Skin of body (tissue), 1 donor: ENCODE measurements at regions not wholly inside any gene's neighbourhood (a gene's known extent, or its start where the extent isn't known, plus 50 kb on each side); places are given as distances from the start of the nearest gene placed in this dataset.
A peak's percentile ranks its signal among the peaks of the same experiment; 100 is the strongest.
"Not testable (repeated sequence)": the region's sequence is repeated elsewhere in the genome, so short reads cannot be mapped to it uniquely, and the experiment has no call there.

Experiments
- DNase-seq: peaks from one replicate; lab custom pipeline; 2025; lab: John Stamatoyannopoulos, UW

DNA sequence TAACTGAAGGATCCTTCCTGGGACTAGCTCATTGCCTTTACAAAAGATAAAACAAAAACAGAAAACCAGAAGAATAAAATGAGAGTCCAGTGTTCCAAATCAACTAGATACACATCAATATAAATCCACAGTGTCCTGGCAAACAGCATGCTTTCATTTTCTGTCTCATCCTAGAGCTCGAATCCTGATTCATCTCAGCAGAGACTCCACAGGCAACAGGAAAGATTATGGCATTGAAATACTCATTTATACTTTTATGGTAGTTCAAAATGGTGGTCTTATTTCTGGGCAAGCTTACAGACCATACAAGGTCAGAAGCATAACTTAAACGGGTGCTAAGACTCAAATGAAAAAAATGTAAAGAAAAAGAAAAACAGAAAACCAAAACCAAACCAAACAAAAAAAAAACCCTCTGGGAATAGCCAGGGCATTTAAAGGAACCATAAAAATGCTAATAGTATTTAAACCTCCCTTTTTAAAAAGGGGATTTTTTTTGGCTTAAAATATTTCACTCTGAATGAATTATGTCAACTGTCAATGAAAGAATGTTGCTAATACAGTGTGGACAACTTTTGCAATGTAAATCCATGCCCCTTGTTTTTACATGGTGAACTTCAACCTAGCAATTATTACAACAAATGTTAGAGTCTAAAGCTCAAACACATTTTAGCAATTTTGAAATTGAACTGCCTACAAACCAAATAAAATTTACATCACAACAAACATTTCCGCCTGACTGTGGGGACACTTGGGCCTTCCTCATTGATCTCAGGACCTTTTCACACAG is 57.9 kb downstream of the GPR101 start:
- DNase-seq, result no peak

DNA sequence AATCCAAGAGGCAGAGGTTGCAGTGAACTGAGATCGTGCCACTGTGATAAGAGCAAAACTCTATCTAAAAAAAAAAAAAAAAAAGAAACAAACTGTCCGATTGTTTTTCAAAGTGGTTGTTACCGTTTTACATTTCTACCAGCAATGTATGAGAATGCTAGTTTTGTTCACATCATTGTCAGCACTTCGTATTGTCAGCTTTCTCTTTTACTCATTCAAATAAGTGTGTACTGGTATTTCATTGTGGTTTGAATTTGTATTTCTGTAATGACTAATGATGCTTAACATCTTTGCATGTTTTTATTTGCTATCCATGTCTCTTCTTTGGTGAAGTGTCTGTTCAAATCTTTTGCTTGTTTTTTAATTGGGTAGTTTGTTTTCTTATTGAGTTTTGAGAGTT is 65.8 kb downstream of the GPR101 start:
- no peak for DNase-seq

DNA sequence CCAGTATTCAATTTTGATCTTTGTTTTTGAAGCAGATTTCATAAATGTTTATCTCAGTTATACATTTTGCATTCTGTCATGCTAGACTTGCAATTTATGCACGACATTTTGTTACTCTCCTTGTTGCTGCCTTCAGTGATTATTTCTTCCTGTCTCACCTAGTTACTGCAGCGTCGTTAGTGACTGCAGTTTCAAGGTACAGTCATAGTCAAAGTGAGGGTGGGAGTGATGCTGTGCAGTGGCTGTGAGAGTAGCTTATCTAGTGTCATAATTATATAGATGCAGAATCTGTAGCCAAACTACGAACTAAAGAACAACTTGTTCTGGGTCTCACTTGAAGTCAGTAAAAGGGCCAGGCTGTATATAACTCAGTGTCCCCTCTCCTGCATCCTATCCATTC is 69.8 kb downstream of the GPR101 start:
- no peak for DNase-seq

DNA sequence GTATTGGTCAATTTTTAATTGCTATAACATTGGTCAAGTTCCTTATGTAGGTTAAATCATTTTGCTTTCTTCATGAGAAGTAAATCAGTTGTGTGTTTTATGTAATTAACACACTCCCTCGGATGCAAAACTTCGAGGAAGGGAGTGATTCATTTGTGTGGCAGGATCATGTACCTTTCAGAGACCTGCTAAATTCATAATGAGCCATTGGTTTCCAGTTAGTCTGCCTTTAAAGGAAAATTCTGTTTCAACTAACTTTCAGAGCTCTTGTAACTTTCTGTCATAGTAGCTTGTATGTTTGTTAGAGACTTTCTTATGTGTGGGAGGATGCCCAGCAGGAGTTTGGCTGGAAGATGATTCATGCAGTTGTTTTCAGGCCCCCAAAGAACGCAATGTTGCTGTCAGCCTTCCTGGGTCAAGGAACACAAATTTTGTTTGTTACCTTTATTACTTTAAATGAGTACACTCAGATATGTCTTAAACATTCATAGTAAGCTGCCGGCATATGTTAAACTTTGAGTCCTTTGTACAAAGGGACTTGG is 72.1 kb downstream of the GPR101 start:
- DNase-seq, result no peak

DNA sequence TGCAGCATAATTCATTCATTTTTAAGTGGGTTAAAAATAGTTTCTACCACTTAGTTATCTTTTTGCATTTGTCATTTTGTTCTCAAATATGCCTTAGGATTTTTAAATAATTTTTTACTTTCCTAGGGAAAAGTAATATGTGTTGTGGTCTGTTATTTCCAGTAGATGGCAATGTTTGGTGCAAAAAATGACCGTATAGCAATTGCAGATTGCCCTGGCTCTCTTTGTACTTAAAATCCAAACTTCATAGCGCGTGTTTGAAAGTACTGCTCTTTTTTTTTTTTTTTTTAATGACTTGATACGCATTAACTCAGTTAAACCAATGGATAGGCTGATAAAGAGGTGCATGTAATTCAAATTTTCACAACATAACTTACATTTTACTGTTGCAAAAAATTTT is 74.4 kb upstream of the RBMX start:
- DNase-seq, result peak; percentile 2

DNA sequence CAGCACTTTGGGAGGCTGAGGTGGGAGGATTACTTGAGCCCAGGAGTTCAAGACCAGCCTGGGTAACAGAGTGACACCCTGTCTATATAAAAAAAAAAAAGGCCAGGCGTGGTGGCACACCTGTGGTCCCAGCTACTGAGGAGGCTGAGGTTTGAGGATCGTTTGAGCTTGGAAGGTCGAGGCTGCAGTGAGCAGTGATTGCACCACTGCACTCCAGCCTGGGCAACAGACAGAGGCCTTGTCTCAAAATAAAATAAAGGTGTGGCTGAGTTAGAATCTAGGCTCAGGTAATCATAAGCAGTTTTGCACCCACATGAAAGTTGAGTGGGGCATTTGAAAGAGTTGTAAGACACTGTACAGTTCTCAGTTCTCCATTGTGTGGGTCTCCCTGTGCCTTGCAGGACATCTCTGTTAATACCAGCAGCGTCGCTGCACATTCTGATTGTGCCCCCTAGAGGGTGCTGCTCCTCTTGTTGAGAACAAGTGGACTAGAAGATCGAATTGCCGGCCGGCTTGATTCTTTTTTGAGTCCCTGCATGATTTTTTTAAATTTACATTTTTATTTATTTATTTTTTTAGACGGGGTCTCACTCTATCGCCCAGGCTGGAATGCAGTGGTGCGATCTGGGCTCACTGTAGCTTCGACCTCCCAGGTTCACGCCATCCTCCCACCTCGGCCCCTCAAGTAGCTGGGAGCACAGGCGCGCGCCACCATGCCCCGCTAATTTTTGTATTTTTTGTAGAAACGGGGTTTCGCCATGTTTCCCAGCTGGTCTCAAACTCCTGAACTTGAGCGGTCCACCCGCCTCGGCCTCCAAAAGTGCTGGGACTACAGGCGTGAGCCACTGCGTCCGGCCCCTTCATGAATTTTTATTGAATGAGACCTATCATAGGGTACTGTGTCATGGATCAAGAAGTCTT is 73.6 kb upstream of the RBMX start:
- DNase-seq, result peak; percentile 0

DNA sequence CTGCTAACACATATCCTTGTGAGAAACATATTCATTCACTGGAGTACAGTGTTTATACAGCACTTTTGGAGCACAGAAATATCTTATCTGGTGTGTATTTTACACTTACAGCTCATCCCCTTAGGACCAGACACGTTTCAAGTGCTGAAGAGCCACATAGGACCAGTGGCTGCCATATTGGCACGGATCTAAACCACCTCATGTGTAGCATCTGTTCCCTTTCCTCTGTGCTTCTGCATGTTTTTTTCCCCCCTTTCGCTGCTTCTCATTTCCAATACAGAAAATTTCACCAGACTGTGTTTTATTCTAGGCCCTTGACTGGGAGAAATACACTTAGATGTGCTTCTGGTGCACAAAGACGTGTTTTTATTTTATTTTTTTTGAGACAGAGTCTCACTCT is 69.7 kb upstream of the RBMX start:
- no peak for DNase-seq

DNA sequence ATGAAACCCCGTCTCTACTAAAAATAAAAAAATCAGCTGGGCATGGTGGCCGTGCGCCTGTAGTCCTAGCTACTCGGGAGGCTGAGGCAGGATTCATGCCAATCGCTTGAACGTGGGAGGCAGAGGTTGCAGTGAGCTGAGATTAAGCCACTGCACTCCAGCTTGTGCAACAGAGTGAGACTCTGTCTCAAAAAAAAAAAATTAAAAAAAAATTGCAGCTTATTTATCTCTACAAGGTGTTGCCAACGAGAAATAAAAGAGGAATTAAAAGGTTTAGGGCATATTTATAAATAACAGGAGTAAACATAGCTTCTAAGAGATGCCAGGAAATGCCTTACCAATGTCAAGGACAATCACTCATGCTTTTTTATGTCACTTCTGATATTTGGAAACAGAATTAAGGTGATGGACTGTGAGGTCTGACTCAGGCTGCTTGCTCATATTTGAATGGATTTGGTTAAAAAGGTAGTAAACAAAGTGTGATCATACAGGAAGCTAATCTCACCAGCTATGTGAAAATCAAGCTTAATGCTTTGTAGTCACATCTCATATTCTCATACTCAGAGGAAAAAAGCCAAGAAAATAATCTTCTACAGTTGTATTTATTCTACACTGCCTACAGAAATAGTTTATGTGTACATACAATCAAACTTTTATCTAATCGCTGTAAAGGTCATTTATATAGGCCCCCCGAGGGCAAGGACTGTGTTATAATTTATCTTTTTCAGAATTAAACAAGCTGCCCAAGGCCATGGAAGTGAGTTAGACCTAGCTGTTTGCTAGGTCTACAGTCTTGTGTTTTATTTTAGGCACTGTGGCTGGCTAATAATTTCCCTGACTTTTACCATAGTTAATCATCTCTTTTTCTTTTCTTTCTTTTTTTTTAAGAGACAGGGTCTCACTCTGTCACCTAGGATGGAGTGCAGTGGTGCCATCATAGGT is 61.1 kb upstream of the RBMX start:
- no peak for DNase-seq

DNA sequence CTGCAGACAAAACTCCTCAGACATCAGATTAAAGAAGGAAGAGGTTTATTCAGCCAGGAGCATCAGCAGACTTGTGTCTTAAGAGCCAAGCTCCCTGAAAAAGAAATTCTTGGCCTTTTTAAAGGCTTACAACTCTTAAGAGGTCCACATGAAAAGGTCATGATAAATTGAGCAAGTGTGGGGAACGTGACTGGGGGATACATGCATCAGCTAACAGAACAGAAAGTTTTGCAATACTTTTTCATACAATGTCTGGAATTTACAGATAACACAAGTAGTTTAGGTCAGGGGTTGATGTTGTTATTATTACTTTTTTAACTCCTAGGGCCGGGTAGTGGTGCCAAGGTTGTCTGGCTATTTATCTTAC is 55.6 kb upstream of the RBMX start:
- DNase-seq, result no peak

DNA sequence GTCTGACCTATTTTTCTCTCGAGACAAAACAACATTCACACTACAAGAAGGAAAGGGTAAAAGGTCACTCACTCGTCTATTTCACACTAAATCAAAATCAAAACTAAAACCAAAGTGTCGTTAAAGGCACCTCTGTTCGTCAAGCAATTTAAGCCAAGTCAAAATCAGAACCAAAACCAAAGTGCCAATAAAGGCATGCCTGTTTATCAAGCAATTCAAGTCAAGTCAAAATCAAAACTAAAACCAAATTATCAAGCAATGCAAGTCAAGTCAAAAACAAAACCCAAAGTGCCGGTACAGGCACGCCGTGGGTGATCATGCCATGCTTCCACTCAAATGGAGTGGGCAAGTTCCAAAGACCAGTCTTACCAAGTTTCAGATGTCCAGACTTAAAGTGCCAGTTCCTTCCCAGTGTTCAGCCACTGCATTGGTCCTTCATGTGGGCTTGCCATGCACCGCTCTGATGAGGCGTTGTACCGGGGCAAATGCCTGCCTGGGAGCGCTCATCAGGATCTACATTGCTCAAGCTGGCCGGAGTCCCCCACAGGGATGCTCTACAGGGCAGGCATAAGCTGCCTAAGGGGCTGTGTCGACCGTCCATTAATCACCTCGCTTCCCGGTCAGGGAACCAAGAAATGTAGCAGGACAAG is 55.1 kb upstream of the RBMX start:
- DNase-seq, result not testable (repeated sequence)

DNA sequence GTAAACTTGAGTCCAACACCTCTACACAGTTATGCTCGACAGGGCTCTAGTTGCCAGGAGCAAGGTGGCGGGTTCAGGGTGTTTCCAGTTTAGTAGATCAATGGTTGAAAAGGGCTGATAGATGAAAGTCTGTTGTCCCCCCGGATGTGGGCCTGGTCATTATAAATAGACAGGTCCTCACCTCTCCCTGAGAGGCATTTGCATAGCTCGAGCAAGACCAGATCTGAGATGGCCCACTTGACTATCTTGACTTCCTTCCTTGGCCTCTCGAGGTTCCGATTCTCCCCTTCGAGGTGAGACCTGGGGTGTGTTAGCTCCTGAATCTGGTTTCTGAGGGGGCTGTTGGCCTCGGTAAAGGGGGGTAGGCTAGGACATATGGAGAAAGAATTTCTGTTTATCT is 54.1 kb upstream of the RBMX start:
- not testable (repeated sequence) for DNase-seq

DNA sequence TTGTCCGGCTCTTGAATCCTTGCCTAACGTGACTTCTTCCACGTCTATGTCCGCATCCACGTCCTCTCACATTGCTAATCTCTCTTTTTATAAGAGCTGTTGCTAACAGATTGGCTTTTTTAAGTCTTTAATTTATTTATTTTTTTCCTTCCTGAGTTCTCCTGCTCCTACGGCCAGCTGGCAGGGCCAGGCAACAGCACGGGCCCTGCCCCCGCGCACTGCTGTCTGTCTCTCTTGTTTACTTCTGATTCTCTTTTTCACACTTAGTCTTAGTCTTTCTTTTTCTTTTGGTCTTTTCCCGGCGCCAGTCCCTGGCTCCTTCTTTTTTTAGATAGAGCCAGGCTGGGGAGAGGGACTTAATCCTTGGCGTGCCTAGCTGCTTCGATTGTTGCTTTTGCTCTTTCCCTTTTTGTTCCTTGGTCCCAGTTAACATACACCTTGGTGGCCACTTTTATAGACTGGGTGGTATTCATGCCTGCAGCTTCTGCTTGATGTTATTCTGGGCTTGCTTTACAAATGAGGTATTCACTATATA is 53.2 kb upstream of the RBMX start:
- DNase-seq, result no peak

DNA sequence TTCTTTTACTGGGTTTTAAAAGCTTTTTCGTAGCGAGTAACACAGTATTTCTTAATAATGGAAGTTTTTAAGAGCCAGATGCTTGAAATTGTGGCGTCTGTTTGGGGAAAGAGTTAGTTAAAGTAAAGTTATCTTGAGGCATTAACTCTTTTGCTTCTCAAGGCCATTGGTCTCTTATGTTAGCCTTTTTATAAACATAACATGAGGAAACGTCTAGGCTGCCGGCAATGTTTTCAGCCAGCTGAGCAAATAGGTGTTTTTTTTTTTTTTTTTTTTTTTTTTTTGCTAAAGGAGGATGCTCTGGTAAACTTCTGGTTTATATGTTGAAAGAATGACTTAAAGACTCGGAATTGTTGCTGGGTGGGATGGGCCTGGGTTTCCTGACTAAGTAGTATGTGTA is 51.1 kb upstream of the RBMX start:
- no peak for DNase-seq
